SK-N-SH treated with all-trans-retinoic acid at 6 μM for 48 hours (cell line): ENCODE measurements at regions not wholly inside any gene's neighbourhood (a gene's known extent, or its start where the extent isn't known, plus 50 kb on each side); places are given as distances from the start of the nearest gene placed in this dataset.

Experiments
- ARNTL ChIP-seq: fragments of 450-650 bp; formaldehyde crosslinking; IDR thresholded peaks from 2 replicates; pipeline ENCODE4 v1.5.0; 2020; ENCODE audit warnings: low read depth, mild to moderate bottlenecking, moderate library complexity, borderline replicate concordance
- ESRRG ChIP-seq: fragments of 250-450 bp; sonication (Bioruptor Pico); IDR thresholded peaks from 2 replicates; pipeline ENCODE4 v1.6.1; 2021; ENCODE audit warnings: mild to moderate bottlenecking
- PATZ1 ChIP-seq: fragments of 250-450 bp; sonication (Bioruptor Pico); IDR thresholded peaks from 2 replicates; pipeline ENCODE4 v1.8.0; 2020; ENCODE audit warnings: mild to moderate bottlenecking, moderate library complexity, borderline replicate concordance
- POU6F1 ChIP-seq: fragments of 250-450 bp; sonication (Bioruptor Pico); IDR thresholded peaks from 2 replicates; pipeline ENCODE4 v1.8.0; 2021; ENCODE audit warnings: low read depth, mild to moderate bottlenecking, moderate library complexity, borderline replicate concordance
- RARB ChIP-seq: fragments of 250-450 bp; sonication (Bioruptor Pico); IDR thresholded peaks from 2 replicates; pipeline ENCODE4 v1.8.0; 2021; ENCODE audit warnings: mild to moderate bottlenecking, moderate library complexity
- TCF4 ChIP-seq: fragments of 250-450 bp; sonication (Bioruptor Pico); IDR thresholded peaks from 2 replicates; pipeline ENCODE4 v1.8.0; 2021; ENCODE audit warnings: mild to moderate bottlenecking, moderate library complexity, borderline replicate concordance
- TSHZ2 ChIP-seq: fragments of 250-450 bp; sonication (Bioruptor Pico); IDR thresholded peaks from 2 replicates; pipeline ENCODE4 v1.5.0; 2020; ENCODE audit warnings: mild to moderate bottlenecking, moderate library complexity
- ZFP3 ChIP-seq: fragments of 250-450 bp; sonication (Bioruptor Pico); IDR thresholded peaks from 2 replicates; pipeline ENCODE4 v1.5.0; 2020; ENCODE audit warnings: mild to moderate bottlenecking, moderate library complexity
- ZNF565 ChIP-seq: fragments of 450-650 bp; formaldehyde crosslinking; conservative IDR thresholded peaks from 2 replicates; pipeline ENCODE4 v1.5.0; 2020; ENCODE audit warnings: low read depth, mild to moderate bottlenecking, moderate library complexity
- ZNF70 ChIP-seq: fragments of 450-650 bp; formaldehyde crosslinking; IDR thresholded peaks from 2 replicates; pipeline ENCODE4 v1.5.0; 2020; ENCODE audit warnings: mild to moderate bottlenecking, moderate library complexity
- ZNF8 ChIP-seq: fragments of 450-650 bp; formaldehyde crosslinking; IDR thresholded peaks from 2 replicates; pipeline ENCODE4 v1.5.0; 2020; ENCODE audit warnings: mild to moderate bottlenecking, moderate library complexity

- TF ChIP-seq RARB (CRISPR knock-in tag) (no peak), ESRRG (CRISPR knock-in tag) (no peak), ZFP3 (CRISPR knock-in tag) (no peak), PATZ1 (CRISPR knock-in tag) (no peak), TSHZ2 (CRISPR knock-in tag) (no peak), ZNF565 (CRISPR knock-in tag) (no peak), TCF4 (CRISPR knock-in tag) (no peak), ARNTL (CRISPR knock-in tag) (no peak), ZNF8 (no peak), POU6F1 (CRISPR knock-in tag) (no peak), ZNF70 (CRISPR knock-in tag) (no peak)
These were observed 93.1 kb upstream of the TLE1 start for GRCh38 chr9:81782313-81782995.
